SK-N-MC (cell line): ENCODE measurements at regions not wholly inside any gene's neighbourhood (a gene's known extent, or its start where the extent isn't known, plus 50 kb on each side); places are given as distances from the start of the nearest gene placed in this dataset.
"Not testable (repeated sequence)": the region's sequence is repeated elsewhere in the genome, so short reads cannot be mapped to it uniquely, and the experiment has no call there.

Experiments
- EZH2 ChIP-seq: fragments of 200-600 bp; sonication (generic); IDR thresholded peaks from one replicate; pipeline ENCODE4 v1.6.1; 2017; ENCODE audit warnings: antibody characterized with exemption
- FOXP2 ChIP-seq: optimal IDR thresholded peaks from 2 replicates; pipeline ENCODE3; 2011; ENCODE audit warnings: mild to moderate bottlenecking, moderate library complexity; ENCODE audit not compliant: insufficient read depth; ENCODE audit errors: extremely low read length, control extremely low read depth
- POLR2AphosphoS5 ChIP-seq: IDR thresholded peaks from 2 replicates; pipeline ENCODE4 v1.6.1; 2012; ENCODE audit warnings: mild to moderate bottlenecking, low read depth, low read length, borderline replicate concordance

- TF ChIP-seq FOXP2, EZH2, POLR2AphosphoS5: not testable (repeated sequence)
These were observed 113.3 kb downstream of the CRLF3 start for GRCh38 chr17:30711176-30711575.
